Limb (tissue), 2 donors: ENCODE measurements at regions not wholly inside any gene's neighbourhood (a gene's known extent, or its start where the extent isn't known, plus 50 kb on each side); places are given as distances from the start of the nearest gene placed in this dataset.
A peak's percentile ranks its signal among the peaks of the same experiment; 100 is the strongest.

ENCODE experiments used
- DNase-seq, 2 donors: peaks; one replicate each; pipeline ENCODE4 v3.0.0-alpha.2; 2016; ENCODE audit errors: extremely low spot score in 2 of 2

GRCh38 chr4:23268072-23268771 lies 575.5 kb downstream of the GBA3 start:
- no peak for DNase-seq

GRCh38 chr4:23266401-23266800 lies 573.7 kb downstream of the GBA3 start:
- no peak for DNase-seq

GRCh38 chr4:23260511-23260910 lies 567.8 kb downstream of the GBA3 start:
- DNase-seq: no peak

DNA sequence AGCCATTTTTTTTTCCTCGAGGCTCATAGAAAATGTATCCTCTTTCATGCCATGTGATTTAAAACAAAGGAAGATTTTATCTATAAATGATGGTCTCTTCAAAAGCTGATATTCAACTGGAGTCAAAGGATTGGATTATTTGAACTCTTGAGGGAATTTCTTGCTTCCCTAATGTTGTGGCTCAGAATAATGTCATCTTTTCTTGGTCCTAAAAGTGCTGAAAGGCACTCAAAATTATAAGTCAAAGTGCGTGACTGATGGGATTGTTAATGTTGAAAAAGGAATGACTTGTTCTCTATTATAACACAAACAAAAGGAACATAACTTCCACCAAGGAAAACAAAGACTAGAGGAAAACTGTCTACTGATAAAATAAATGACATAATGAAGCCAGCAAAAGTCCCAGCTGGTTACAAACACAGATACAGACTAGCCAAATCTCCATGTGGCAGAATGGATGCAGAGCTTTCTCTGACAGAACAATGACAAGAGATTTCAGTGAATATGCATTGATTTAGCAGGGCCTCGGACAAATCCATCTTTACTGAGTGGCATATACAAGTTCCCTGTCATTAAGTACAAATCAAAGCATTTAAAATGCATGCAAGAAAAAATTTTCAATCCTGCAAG lies 552.6 kb downstream of the GBA3 start:
- DNase-seq: no peak

- no peak for DNase-seq
Measured at GRCh38 chr4:23242962-23243361, 550.2 kb downstream of the GBA3 start.

DNA sequence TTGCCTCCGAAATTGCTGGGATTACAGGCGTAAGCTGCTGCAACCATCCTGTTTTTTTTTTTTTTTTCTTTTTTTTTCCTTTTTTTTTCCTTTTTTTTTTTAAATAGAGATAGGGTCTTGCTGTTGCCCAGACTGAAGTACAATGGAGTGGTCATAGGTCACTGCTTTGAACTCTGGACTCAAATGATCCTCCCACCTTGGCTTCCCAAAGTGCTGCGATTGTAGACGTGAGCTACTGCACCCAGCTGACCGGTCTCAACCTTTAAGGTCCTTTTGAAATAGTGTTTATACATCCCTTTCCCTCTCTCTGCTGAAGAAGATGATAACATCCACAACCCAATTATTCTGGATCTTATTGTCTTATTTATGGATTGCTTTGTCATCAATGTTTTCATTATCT lies 548.7 kb downstream of the GBA3 start:
- DNase-seq: no peak

DNA sequence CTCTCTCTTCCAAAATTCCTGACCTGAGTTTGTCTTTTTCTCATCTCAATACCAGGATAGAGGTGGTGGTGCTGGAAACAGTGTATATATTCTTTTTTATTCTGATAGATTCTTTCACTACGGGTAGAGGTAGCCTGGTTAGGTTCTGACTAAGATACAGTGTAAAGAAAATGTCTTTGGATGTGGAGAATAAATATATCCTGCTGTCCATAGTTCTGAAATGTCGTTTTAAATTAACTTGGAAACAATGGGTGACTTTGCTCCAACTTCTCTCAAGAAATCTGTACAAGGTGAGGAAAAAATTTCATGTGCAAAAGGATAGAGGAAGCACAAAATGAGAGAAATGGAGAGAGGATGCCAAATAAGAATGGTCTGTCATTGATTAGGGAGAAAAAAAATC lies 546.1 kb downstream of the GBA3 start:
- no peak for DNase-seq

GRCh38 chr4:23237771-23238170 lies 545.0 kb downstream of the GBA3 start:
- peak in 1 of 2 donors; percentile 4 for DNase-seq

DNA sequence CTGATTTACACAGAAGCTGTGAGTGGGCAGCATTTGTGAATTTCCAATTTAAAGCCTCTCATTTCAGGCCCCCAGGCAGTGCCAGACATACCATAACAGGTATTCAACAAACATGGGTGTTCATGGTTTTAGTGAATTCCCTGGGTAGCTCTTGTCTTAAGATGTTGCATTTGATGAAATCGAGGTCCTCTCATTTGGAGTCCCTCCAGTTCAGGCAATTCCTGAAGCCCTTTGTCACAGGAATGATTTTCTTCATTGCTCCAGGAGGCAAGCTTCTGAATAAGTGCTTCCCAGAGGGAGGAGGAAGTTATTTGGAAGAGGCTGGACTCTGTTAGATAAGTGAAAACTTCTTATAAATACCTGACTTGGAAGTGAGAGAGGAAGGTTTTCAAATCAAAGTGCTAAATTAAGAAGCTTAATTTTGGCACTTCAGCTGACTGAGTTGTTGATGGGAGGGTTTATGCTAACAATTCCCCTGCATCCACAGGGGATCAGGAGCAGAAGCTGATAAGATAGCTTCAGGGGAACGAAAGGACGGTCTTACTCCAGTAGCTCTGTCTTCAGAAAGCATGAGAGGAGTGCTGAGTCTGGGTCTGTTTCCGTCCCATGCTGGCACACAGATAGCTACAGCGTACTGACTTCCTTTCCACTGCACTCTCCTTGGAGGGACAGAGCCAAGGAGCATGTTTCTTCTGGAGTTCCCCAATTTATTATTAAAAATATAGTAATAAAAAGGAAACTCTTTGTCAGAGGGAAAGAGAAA lies 543.1 kb downstream of the GBA3 start:
- DNase-seq: no peak

DNA sequence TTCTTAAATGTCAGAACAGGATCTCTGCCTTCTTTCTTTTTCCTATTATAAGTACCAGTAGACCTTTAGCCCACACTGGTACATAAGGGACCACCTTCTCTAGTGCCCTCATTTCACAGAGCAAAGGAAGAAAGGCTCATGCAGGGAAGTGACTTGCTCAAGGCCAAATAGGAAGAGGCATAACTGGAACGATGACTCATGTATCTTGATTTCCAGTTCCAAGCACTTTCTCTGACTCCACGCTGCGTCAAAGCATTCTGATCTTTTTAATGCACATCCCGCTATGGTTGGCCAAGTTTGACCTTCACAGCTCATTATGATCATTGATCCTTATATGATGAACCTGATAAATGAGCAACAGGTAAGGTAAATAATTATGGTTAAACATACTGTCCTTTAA lies 542.0 kb downstream of the GBA3 start:
- DNase-seq: no peak

DNA sequence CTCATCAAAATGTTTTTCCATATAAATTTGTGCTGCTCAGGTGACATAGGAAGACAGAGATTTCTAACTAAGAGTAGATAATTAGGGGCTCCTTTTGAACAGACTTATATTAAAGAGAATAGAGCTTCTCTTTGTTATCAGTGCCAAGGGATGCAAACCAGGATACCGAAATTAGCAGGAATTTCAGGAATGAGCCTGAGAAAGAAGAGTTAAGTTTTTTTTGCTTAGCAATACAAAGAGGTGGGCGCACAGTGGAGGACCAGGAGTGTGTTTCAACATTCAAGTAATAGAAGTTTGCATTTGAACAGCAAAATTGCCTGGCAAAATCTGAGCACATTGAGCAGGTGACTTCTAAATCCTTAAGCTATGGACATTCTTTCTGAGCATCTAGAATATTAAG lies 541.3 kb downstream of the GBA3 start:
- no peak for DNase-seq

DNA sequence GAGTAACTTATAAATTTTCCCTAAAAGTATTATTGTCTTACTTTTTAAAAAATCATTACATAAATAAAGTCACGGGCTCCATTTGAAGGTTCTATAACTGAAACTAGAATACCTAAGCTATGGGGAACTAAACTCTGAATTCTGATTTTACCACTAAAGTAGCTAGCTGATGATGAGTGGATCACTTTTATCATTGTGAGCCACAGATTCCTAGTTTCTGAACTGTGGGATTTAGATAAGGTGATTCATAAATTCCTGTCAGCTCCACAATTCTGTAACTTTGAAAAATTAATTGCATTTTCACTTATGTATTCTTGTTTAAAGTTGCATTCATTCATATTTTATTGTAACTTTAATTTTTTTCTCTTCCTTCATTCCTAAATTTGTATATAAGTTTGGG lies 540.9 kb downstream of the GBA3 start:
- no peak for DNase-seq

DNA sequence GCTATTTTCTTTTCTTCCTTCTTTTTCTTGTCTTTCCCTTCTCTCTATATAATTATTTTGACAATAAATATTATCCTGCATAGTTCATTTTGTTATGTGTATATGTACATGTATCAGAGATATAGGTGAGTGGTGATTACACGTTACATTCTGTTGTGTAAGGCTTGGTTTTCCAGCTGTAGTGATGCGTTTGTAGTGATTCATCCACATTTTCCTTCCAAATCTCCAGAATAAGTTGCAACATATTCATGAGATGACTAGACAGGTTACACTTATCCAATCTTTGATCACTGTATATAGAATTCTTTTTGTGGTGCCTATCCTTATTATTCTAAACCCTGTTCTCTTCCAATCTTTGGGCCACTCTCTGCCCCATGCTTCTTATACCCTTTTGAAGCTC lies 540.2 kb downstream of the GBA3 start:
- no peak for DNase-seq

- no peak for DNase-seq
Measured at GRCh38 chr4:23225564-23225963, 532.8 kb downstream of the GBA3 start.

DNA sequence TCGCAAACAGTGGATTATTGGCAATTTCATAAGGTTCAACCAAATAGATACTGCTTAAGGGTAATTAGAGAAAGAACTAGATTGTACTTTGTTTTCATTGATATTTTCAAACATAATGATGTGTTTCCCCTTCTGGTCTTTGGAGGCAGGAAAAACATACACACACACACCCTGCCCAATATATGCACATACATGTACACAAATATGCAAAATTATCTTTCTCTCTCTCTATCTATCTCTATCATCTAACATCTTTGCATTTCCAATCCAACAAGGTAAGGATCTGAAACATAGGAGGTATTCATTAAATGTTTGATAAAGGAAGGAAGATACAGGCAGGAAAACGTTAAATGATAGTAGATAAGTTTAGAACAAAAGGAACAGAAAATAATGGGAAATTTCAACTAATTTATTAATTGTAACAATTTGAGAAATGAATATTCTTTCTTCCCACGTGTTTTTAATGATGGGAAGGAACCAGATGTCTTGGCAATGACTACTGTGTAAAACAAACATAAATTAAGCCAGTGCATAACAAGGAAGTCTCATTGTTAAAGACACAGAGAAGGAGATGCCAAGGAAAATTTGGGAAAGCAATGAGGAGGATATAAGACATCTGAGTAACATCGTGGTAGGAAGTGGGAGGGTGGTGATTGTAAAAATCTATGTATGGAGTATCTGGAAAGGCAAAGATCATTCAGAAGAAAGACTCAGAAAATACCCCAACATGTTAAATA lies 532.1 kb downstream of the GBA3 start:
- no peak for DNase-seq

DNA sequence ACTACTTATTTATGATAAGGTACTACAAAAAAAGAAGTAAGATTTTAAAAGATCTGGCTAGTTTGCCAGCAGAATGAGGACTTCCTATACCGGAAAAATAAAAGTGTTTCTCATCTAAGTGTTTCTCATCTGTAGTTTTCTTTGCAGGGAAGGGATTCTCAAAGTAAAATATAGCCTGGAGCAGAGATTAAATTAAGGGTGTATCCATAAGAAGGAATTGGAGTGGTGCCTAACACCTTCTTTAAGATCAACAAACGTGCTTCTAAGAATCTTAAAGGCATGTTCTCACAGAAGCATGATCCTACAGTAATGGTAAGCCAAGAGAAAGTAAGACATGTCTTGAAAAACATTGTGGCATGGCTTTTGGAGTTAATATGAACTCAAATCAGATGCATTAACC lies 528.2 kb downstream of the GBA3 start:
- no peak for DNase-seq

- no peak for DNase-seq
Measured at GRCh38 chr4:23219779-23220408, 527.2 kb downstream of the GBA3 start.

DNA sequence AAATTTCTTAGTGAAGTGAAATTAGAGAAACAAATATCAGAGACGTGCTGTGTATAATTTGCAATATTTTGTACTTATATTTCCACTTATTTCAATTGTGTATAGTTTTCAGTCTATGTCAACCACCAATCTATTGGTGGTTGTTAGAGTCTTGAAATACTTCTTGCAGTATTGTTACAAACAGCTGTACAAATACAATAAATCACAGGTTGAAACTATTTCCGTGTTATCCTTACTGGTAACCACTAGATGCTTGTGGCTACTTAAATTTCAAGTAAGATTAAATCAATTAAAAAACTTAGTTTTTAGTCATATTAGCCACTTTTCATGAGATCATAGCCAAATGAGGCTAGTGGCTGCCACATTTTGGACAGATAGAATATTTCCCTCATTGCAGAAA lies 520.5 kb downstream of the GBA3 start:
- DNase-seq: no peak

DNA sequence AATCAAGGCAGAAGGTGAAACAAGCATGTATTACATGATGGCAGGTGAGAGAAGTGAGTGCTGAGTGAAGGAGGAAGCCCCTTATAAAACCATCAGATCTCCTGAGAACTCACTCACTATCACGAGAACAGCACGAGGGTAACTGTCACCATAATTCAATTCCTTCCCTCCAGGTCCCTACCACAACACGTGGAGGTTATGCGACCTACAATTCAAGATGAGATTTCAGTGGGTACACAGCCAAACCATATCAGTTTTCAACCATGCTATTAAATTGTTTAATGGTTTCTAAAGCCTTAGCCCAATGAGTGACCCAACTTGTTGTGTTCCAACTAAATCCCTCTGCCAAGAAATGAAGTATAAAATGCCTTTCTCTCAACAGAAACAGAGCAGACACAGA lies 519.8 kb downstream of the GBA3 start:
- no peak for DNase-seq

DNA sequence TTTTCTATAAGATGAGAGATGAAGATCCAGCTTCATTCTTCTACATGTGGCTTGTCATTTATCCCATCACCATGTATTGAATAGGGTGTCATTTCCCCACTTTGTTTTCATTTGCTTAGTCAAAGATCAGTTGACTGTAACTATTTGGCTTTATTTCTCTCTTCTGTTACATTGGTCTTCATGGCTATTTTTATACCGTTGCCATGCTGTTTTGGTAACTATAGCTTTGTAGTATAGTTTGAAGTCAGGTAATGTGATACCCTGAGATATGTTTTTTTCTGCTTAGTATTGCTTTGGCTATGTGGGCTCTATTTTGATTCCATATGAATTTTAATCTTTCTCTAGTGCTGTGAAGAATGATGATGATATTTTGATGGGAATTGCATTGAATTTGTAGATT lies 514.3 kb downstream of the GBA3 start:
- no peak for DNase-seq

DNA sequence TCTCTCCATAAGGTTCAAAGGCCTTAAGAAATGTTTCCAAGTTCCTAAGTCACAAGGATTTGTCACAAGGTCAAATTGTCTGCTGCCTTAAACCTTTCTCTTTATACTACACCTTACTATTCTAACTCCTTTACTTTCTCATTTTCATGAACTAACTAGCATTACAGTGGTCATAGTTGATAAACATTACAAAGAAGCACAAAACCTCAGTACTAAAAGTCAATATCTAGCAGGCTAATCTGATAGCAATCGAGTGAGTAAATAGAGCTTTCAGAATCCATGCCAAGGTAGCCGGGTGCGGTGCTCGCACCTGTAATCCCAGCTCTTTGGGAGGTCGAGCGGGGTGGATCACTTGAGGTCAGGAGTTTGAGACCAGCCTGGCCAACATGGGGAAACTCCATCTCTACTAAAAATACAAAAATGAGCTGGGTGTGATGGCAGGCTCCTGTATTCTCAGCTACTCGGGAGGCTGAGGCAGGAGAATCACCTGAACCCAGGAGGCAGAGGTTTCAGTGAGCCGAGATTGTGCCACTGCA lies 510.0 kb downstream of the GBA3 start:
- DNase-seq: no peak
